Glutamatergic neuron (in vitro differentiated cells): ENCODE measurements at regions not wholly inside any gene's neighbourhood (a gene's known extent, or its start where the extent isn't known, plus 50 kb on each side); places are given as distances from the start of the nearest gene placed in this dataset.

Source experiments
- DNase-seq: peaks from one replicate; pipeline ENCODE4 v3.0.0; 2022
- H3K27ac Mint-ChIP-seq: one replicate; pipeline ENCODE4 v1.8.0; 2020; ENCODE audit warnings: mild to moderate bottlenecking, mixed read lengths, inconsistent platforms; ENCODE audit not compliant: unreplicated experiment
- H3K27me3 Mint-ChIP-seq: one replicate; pipeline ENCODE4 v1.8.0; 2020; ENCODE audit warnings: mild to moderate bottlenecking, moderate library complexity, mixed read lengths, inconsistent platforms; ENCODE audit not compliant: unreplicated experiment
- H3K36me3 Mint-ChIP-seq: one replicate; pipeline ENCODE4 v1.8.0; 2020; ENCODE audit warnings: mild to moderate bottlenecking, mixed read lengths, inconsistent platforms; ENCODE audit not compliant: unreplicated experiment
- H3K4me1 Mint-ChIP-seq: one replicate; pipeline ENCODE4 v1.8.0; 2020; ENCODE audit warnings: mild to moderate bottlenecking, low read depth, mixed read lengths, inconsistent platforms; ENCODE audit not compliant: unreplicated experiment
- H3K4me3 Mint-ChIP-seq: one replicate; pipeline ENCODE4 v1.8.0; 2020; ENCODE audit warnings: mild to moderate bottlenecking, mixed read lengths, inconsistent platforms; ENCODE audit not compliant: unreplicated experiment
- H3K9me3 Mint-ChIP-seq: one replicate; pipeline ENCODE4 v1.8.0; 2020; ENCODE audit warnings: mild to moderate bottlenecking, moderate library complexity, mixed read lengths, inconsistent platforms; ENCODE audit not compliant: unreplicated experiment
- TF ChIP-seq, protein P1 (sequence below): fragments of 200-600 bp; sonication (generic); IDR thresholded peaks from one replicate; pipeline ENCODE4 v1.5.0; 2021; ENCODE audit not compliant: partially characterized antibody, unreplicated experiment

GRCh38 chr22:34570408-34570807 is 495.6 kb upstream of the ISX start:
- TF ChIP-seq, protein P1, sequence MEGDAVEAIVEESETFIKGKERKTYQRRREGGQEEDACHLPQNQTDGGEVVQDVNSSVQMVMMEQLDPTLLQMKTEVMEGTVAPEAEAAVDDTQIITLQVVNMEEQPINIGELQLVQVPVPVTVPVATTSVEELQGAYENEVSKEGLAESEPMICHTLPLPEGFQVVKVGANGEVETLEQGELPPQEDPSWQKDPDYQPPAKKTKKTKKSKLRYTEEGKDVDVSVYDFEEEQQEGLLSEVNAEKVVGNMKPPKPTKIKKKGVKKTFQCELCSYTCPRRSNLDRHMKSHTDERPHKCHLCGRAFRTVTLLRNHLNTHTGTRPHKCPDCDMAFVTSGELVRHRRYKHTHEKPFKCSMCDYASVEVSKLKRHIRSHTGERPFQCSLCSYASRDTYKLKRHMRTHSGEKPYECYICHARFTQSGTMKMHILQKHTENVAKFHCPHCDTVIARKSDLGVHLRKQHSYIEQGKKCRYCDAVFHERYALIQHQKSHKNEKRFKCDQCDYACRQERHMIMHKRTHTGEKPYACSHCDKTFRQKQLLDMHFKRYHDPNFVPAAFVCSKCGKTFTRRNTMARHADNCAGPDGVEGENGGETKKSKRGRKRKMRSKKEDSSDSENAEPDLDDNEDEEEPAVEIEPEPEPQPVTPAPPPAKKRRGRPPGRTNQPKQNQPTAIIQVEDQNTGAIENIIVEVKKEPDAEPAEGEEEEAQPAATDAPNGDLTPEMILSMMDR, result no peak
- no peaks in the 10 kb centered on the region for H3K27me3 Mint-ChIP-seq

DNA sequence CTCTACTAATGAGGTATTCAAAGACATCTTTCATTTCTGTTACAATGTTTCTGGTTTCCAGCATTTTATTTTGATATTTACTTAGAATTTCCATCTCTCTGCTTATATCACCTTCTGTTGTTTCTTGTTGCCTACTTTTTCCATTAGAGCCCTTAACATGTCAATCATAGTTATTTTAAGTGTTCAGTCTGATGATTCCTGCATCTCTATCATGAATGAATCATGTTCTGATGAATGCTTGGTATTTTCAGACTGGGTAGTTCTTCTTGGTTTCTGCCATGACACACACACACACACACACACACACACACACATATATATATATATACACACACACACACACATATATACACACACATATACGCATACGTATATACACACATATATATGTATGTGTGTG is 486.4 kb upstream of the ISX start:
- DNase-seq, result no peak
- TF ChIP-seq, protein P1, result no peak
- Mint-ChIP-seq H3K36me3 (no peaks in the 10 kb centered on the region), H3K27me3 (no peaks in the 10 kb centered on the region), H3K9me3 (no peaks in the 10 kb centered on the region), H3K4me1 (no peaks in the 10 kb centered on the region), H3K4me3 (no peak overlapping the region), H3K27ac (no peak overlapping the region)

More at GRCh38 chr22:34570408-34570807, 495.6 kb upstream of the ISX start:
- H3K36me3 Mint-ChIP-seq, result no peaks in the 10 kb centered on the region
- DNase-seq, result no peak
- no peaks in the 10 kb centered on the region for H3K4me1 Mint-ChIP-seq
- no peak overlapping the region for H3K27ac Mint-ChIP-seq
- no peak overlapping the region for H3K4me3 Mint-ChIP-seq
- no peaks in the 10 kb centered on the region for H3K9me3 Mint-ChIP-seq

GRCh38 chr22:34587357-34588356 is 478.3 kb upstream of the ISX start:
- Mint-ChIP-seq H3K4me1 (no peaks in the 10 kb centered on the region), H3K27me3 (no peaks in the 10 kb centered on the region), H3K36me3 (no peaks in the 10 kb centered on the region), H3K27ac (no peak overlapping the region), H3K4me3 (no peak overlapping the region), H3K9me3 (no peaks in the 10 kb centered on the region)
- no peak for DNase-seq
- TF ChIP-seq, protein P1, result no peak

DNA sequence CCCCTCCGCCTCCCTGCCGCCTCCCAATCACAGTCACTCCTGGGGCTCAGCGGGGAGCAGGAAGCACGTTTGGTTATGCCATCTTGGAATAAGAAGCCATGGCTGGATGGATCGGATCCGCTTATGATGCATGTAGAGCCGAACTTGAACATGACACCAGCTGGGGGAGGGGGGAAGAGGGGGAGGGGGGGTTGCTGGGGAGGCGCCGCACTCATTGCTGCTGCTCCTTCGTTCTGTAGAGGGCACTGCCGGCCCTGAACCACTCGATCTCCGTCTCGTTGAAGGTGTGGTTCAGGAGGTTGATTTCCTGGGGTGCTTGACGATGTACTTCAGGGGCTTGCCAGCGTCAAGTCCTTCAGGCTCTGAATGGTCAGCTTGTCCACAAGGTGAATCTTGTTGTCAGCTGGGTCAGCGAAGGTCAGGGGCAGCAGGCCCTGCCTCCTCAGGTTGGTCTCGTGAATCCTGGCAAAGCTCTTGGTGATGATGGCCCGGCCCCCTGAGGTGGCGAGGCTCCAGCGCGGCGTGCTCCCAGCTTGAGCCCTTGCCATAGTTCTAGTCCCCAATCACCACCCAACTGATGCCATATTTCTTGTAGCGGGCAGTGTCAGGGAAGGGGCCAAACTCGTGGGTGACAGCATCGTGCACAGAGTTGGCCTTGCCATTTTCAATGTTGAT is 476.9 kb upstream of the ISX start:
- Mint-ChIP-seq H3K27me3 (no peaks in the 10 kb centered on the region), H3K4me1 (no peaks in the 10 kb centered on the region), H3K9me3 (no peaks in the 10 kb centered on the region), H3K4me3 (no peak overlapping the region), H3K27ac (no peak overlapping the region), H3K36me3 (no peaks in the 10 kb centered on the region)
- TF ChIP-seq, protein P1, result no peak
- DNase-seq, result no peak
